Smooth muscle cell (in vitro differentiated cells): ENCODE measurements at regions not wholly inside any gene's neighbourhood (a gene's known extent, or its start where the extent isn't known, plus 50 kb on each side); places are given as distances from the start of the nearest gene placed in this dataset.

Experiments used
- DNase-seq: peaks from one replicate; lab custom pipeline; 2025; ENCODE audit not compliant: unreplicated experiment; lab: John Stamatoyannopoulos, UW
- H2AFZ ChIP-seq: fragments of 200-600 bp; sonication (generic); 2 replicates; pipeline ENCODE4 v1.6.0; 2016; ENCODE audit warnings: antibody characterized with exemption, low read depth, mild to moderate bottlenecking
- H3F3A ChIP-seq: fragments of 200-600 bp; sonication (generic); 2 replicates; pipeline ENCODE4 v1.6.0; 2017; ENCODE audit warnings: antibody characterized with exemption, low read depth
- H3K27ac ChIP-seq: fragments of 200-600 bp; sonication (generic); 2 replicates; pipeline ENCODE4 v1.5.1; 2016; ENCODE audit warnings: low read depth, mild to moderate bottlenecking
- H3K27me3 ChIP-seq: fragments of 200-600 bp; sonication (generic); 2 replicates; pipeline ENCODE4 v1.6.1; 2016; ENCODE audit warnings: low read depth, mild to moderate bottlenecking
- H3K36me3 ChIP-seq: fragments of 200-600 bp; sonication (generic); 2 replicates; pipeline ENCODE4 v1.5.1; 2016; ENCODE audit warnings: low read depth
- H3K4me1 ChIP-seq: fragments of 200-600 bp; sonication (generic); 2 replicates; pipeline ENCODE4 v1.5.1; 2016; ENCODE audit warnings: low read depth
- H3K4me2 ChIP-seq: fragments of 200-600 bp; sonication (generic); 2 replicates; pipeline ENCODE4 v1.6.0; 2016; ENCODE audit warnings: mild to moderate bottlenecking
- H3K4me3 ChIP-seq: fragments of 200-600 bp; sonication (generic); 2 replicates; pipeline ENCODE4 v1.5.1; 2016; ENCODE audit warnings: mild to moderate bottlenecking
- H3K79me2 ChIP-seq: fragments of 200-600 bp; sonication (generic); 2 replicates; pipeline ENCODE4 v1.6.0; 2016; ENCODE audit warnings: low read depth, mild to moderate bottlenecking
- H3K9ac ChIP-seq: fragments of 200-600 bp; sonication (generic); 2 replicates; pipeline ENCODE4 v1.6.0; 2016; ENCODE audit warnings: low read depth
- H3K9me3 ChIP-seq: fragments of 200-600 bp; sonication (generic); replicated peaks from 2 replicates; pipeline ENCODE4 v1.5.1; 2016; ENCODE audit warnings: low read depth
- H4K20me1 ChIP-seq: fragments of 200-600 bp; sonication (generic); 2 replicates; pipeline ENCODE4 v1.6.0; 2016; ENCODE audit warnings: low read depth
- CTCF ChIP-seq: fragments of 200-600 bp; sonication (generic); IDR thresholded peaks from 2 replicates; pipeline ENCODE4 v1.5.1; 2017; ENCODE audit warnings: borderline replicate concordance, mild to moderate bottlenecking, antibody characterized with exemption; ENCODE audit not compliant: insufficient read depth, poor library complexity, severe bottlenecking
- WGBS: methylation state at CpG from one replicate; pipeline ENCODE4 v1.1.7; 2016; ENCODE audit warnings: low lambda C conversion rate; 5-methylcytosine and 5-hydroxymethylcytosine counted together

- Histone ChIP-seq H2AFZ (no peak overlapping the region), H3K36me3 (no peaks in the 10 kb centered on the region), H3K4me3 (no peak overlapping the region), H3K9me3 (no peaks in the 10 kb centered on the region), H3K27me3 (no peaks in the 10 kb centered on the region), H3K9ac (no peak overlapping the region), H4K20me1 (no peaks in the 10 kb centered on the region), H3K4me2 (peak overlapping the region; percentile 13), H3K4me1 (no peaks in the 10 kb centered on the region), H3K27ac (no peak overlapping the region), H3K79me2 (no peaks in the 10 kb centered on the region), H3F3A (no peaks in the 10 kb centered on the region)
- DNase-seq = no peak
- TF ChIP-seq CTCF = no peak
- WGBS = 94% methylated on average over 3 of the region's 3 CpGs
These were observed 146.2 kb downstream of the TRIM29 start for GRCh38 chr11:119991669-119992068.

GRCh38 chr11:119991022-119991404 is 146.9 kb downstream of the TRIM29 start:
- 92% methylated on average over 4 of the region's 4 CpGs for WGBS
- no peak for TF ChIP-seq CTCF
- Histone ChIP-seq H3K79me2 (no peaks in the 10 kb centered on the region), H3K4me2 (no peak overlapping the region), H3K36me3 (no peaks in the 10 kb centered on the region), H3F3A (no peaks in the 10 kb centered on the region), H3K9me3 (no peaks in the 10 kb centered on the region), H3K4me3 (no peak overlapping the region), H3K4me1 (no peaks in the 10 kb centered on the region), H4K20me1 (no peaks in the 10 kb centered on the region), H3K27ac (no peak overlapping the region), H3K9ac (no peak overlapping the region), H2AFZ (no peak overlapping the region), H3K27me3 (no peaks in the 10 kb centered on the region)
- no peak for DNase-seq

- no peak for DNase-seq
- no peaks in the 10 kb centered on the region for H3K79me2 ChIP-seq
- no peak overlapping the region for H2AFZ ChIP-seq
- no peaks in the 10 kb centered on the region for H4K20me1 ChIP-seq
- no peak overlapping the region for H3K4me3 ChIP-seq
- no peaks in the 10 kb centered on the region for H3K9me3 ChIP-seq
- no peak for TF ChIP-seq CTCF
- H3K4me2 ChIP-seq = no peak overlapping the region
- no peak overlapping the region for H3K9ac ChIP-seq
- 91% methylated on average over 6 of the region's 6 CpGs for WGBS
- H3K27ac ChIP-seq = no peak overlapping the region
- H3K36me3 ChIP-seq = no peaks in the 10 kb centered on the region
- H3K27me3 ChIP-seq = no peaks in the 10 kb centered on the region
- no peaks in the 10 kb centered on the region for H3F3A ChIP-seq
- no peaks in the 10 kb centered on the region for H3K4me1 ChIP-seq
These were observed 147.4 kb downstream of the TRIM29 start for GRCh38 chr11:119990309-119991021.
